ENCODE measurements at regions not wholly inside any gene's neighbourhood (a gene's known extent, or its start where the extent isn't known, plus 50 kb on each side); places are given as distances from the start of the nearest gene placed in this dataset.

- Histone ChIP-seq H3K4me3 (ENCODE audit: low read depth in 1 of 2, low read length in 1 of 2) (no peak overlapping the region), H3K36me3 (no peaks in the 10 kb centered on the region), H3K4me1 (ENCODE audit: control insufficient read depth in 1 of 2, insufficient read depth in 1 of 2, low read depth in 1 of 2, low read length in 1 of 2) (peaks cover 29 to 30% of the 10 kb centered on the region in 2 experiments)
Measured at GRCh38 chr17:37828651-37829124, 83.8 kb upstream of the HNF1B start.

DNA sequence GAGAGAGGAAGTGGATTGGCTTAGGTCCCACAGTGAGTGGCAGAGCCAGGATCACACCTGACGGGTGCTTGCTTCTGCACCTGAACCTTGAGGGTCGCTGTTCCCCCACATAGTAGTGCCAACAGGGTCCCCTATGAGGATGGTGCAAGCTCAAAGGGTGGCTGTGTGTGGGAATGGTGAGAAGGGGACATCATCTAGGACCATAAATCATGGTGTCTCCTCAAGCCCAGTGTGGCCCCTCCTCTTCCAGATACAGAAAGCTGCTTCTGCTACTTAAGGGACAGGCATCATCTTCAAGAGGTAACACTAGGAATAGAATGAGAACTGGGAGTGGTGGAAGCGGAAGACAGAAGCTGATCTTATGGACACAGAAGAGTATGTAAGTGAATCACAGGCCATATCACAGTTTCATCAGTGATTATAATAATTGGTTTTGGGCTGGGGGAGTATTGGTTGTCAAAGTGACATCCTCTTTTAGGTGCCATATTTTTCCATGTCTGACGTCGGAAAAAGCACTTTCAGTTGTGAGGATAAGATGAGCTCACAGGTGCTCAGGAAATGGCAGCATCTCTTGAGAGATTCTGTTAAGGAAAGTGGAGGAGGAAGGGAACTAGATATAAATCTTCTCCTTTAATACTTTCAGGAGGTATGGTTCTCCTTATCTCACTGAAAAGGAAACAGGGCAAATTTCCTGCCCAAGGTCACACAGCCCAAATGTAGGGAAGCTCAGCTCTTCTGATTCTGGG lies 83.2 kb upstream of the HNF1B start:
- no peaks in the 10 kb centered on the region for H3K36me3 ChIP-seq
- no peak overlapping the region for H3K4me3 ChIP-seq (ENCODE audit: low read depth in 1 of 2, low read length in 1 of 2)
- H3K27me3 ChIP-seq, result no peaks in the 10 kb centered on the region
- no peaks in the 10 kb centered on the region for H3K9me3 ChIP-seq
- TF ChIP-seq, protein P1, sequence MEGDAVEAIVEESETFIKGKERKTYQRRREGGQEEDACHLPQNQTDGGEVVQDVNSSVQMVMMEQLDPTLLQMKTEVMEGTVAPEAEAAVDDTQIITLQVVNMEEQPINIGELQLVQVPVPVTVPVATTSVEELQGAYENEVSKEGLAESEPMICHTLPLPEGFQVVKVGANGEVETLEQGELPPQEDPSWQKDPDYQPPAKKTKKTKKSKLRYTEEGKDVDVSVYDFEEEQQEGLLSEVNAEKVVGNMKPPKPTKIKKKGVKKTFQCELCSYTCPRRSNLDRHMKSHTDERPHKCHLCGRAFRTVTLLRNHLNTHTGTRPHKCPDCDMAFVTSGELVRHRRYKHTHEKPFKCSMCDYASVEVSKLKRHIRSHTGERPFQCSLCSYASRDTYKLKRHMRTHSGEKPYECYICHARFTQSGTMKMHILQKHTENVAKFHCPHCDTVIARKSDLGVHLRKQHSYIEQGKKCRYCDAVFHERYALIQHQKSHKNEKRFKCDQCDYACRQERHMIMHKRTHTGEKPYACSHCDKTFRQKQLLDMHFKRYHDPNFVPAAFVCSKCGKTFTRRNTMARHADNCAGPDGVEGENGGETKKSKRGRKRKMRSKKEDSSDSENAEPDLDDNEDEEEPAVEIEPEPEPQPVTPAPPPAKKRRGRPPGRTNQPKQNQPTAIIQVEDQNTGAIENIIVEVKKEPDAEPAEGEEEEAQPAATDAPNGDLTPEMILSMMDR (IDR thresholded peaks at IDR 0.05), result no peak
- peaks cover 29 to 30% of the 10 kb centered on the region in 2 experiments for H3K4me1 ChIP-seq (ENCODE audit: control insufficient read depth in 1 of 2, insufficient read depth in 1 of 2, low read depth in 1 of 2, low read length in 1 of 2)
- peak overlapping the region; percentile 11 for H3K27ac ChIP-seq

More at GRCh38 chr17:37828651-37829124, 83.8 kb upstream of the HNF1B start:
- no peaks in the 10 kb centered on the region for H3K27me3 ChIP-seq
- TF ChIP-seq, protein P1 (IDR thresholded peaks at IDR 0.05), result no peak
- H3K9me3 ChIP-seq, result no peaks in the 10 kb centered on the region
- peak overlapping the region; percentile 11 for H3K27ac ChIP-seq

DNA sequence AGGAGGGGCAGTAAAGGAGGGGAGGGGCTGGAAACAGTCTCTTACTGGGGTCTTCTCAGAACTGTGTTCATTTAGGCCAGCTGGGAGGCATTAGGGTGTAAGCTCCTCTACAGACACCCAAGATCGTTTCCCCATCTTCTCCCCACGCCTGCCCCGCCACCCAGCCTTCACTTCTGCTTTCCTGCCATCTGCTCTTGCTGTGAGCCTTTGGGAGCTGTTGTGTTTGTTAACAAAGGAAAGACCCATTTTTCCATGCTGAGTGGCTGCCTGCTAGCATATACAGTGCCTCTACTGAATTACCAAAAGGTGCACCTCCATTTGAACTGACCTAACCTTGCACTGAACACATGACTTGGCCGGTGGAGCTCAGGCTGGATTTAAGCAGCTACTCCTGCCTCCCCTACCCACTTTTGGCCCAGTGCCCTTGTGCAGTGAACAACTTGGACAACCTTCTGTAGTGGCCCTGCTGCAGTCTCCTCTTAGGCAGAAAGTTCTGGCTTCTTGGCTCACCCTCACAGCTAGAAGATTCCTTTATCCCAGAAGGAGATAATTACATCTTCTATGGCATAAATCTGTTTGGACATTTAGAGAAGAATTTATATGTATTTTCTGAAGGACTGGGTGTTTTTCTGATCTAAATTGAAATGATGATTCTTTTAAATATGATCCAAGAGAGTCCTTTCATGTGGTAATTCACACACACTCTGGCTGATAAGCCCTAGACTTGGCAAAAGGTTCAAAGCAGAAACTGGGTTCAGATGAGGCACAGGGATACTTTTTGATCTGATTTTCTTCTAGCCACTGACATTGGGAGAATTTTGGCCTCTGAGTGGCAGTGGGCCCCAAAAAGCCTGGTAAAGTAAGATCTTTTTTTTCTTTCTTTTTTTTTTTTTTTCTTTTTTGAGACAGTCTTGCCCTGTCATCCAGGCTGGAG lies 81.9 kb upstream of the HNF1B start:
- peaks cover 29 to 30% of the 10 kb centered on the region in 2 experiments for H3K4me1 ChIP-seq (ENCODE audit: control insufficient read depth in 1 of 2, insufficient read depth in 1 of 2, low read depth in 1 of 2, low read length in 1 of 2)
- H3K27me3 ChIP-seq, result no peaks in the 10 kb centered on the region
- H3K9me3 ChIP-seq, result no peaks in the 10 kb centered on the region
- TF ChIP-seq, protein P1 (IDR thresholded peaks at IDR 0.05), result no peak
- no peak overlapping the region for H3K27ac ChIP-seq
- no peak overlapping the region for H3K4me3 ChIP-seq (ENCODE audit: low read depth in 1 of 2, low read length in 1 of 2)
- H3K36me3 ChIP-seq, result no peaks in the 10 kb centered on the region

DNA sequence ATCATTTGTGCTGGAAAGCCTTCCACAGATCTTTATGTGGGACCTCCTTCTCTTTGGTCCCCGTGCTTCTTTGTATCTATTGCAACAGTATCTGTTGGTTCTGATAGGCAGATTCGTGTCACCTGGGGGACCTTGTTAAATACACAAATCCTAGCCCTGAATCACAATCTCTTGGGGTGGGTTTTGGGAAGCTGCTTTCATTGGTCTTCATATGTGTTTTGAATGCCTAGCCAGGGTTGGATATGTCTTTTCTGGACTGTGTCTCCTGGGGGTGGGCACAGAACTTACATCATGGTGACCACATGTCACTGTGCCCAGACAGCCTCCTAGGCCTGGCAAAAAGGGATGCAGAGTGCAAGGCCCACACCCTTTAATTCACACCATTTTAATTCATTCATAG lies 81.0 kb upstream of the HNF1B start:
- Histone ChIP-seq H3K9me3 (no peaks in the 10 kb centered on the region), H3K27ac (no peak overlapping the region), H3K36me3 (no peaks in the 10 kb centered on the region), H3K4me3 (ENCODE audit: low read depth in 1 of 2, low read length in 1 of 2) (no peak overlapping the region), H3K27me3 (no peaks in the 10 kb centered on the region), H3K4me1 (ENCODE audit: control insufficient read depth in 1 of 2, insufficient read depth in 1 of 2, low read depth in 1 of 2, low read length in 1 of 2) (peaks cover 29 to 30% of the 10 kb centered on the region in 2 experiments)
- TF ChIP-seq, protein P1 (IDR thresholded peaks at IDR 0.05), result no peak

- Histone ChIP-seq H3K36me3 (no peaks in the 10 kb centered on the region), H3K27me3 (no peaks in the 10 kb centered on the region), H3K4me1 (ENCODE audit: control insufficient read depth in 1 of 2, insufficient read depth in 1 of 2, low read depth in 1 of 2, low read length in 1 of 2) (peaks cover 29 to 30% of the 10 kb centered on the region in 2 experiments), H3K9me3 (no peaks in the 10 kb centered on the region), H3K4me3 (ENCODE audit: low read depth in 1 of 2, low read length in 1 of 2) (no peak overlapping the region), H3K27ac (no peak overlapping the region)
- TF ChIP-seq, protein P1 (IDR thresholded peaks at IDR 0.05), result no peak
Measured at GRCh38 chr17:37824534-37825485, 80.0 kb upstream of the HNF1B start.

Measured in neutrophil (primary cell).